ENCODE measurements at regions not wholly inside any gene's neighbourhood (a gene's known extent, or its start where the extent isn't known, plus 50 kb on each side); places are given as distances from the start of the nearest gene placed in this dataset.

GRCh38 chr21:28624626-28625025 is 368.1 kb downstream of the LTN1 start:
- CTCF ChIA-PET, result interaction anchor here (0.9 to 1.0 kb wide), 3 partner anchors 8 to 10 kb away, joined by 3 to 4 read pairs (median 3); no protein-coding TSS in a partner anchor
- Histone ChIP-seq H3K9ac (replicated peaks; ENCODE audit: extremely low read depth, insufficient read depth, low read length) (no peak overlapping the region), H3K4me1 (ENCODE audit: control insufficient read depth, extremely low read depth, insufficient read depth, low read length) (no peaks in the 10 kb centered on the region), H3K4me3 (replicated peaks in 1 of 3; ENCODE audit: insufficient read depth in 1 of 3, low read depth in 1 of 3, low read length in 3 of 3) (no peak overlapping the region), H3K36me3 (ENCODE audit: control insufficient read depth in 2 of 2, extremely low read depth in 1 of 2, insufficient read depth in 2 of 2, low read length in 2 of 2) (no peaks in the 10 kb centered on the region), H3K9me3 (replicated peaks; ENCODE audit: control insufficient read depth, insufficient read depth, low read length) (no peaks in the 10 kb centered on the region), H3K27me3 (ENCODE audit: control insufficient read depth in 2 of 2, insufficient read depth in 2 of 2, low read length in 2 of 2) (no peaks in the 10 kb centered on the region), H3K27ac (ENCODE audit: insufficient read depth, low read depth, low read length) (no peak overlapping the region), H4K20me1 (replicated peaks; ENCODE audit: control insufficient read depth, extremely low read depth, insufficient read depth, low read length) (no peaks in the 10 kb centered on the region), H3K4me2 (ENCODE audit: insufficient read depth, low read length) (no peak overlapping the region), H2AFZ (ENCODE audit: low read depth, low read length) (no peak overlapping the region), H3K9me1 (replicated peaks; ENCODE audit: control insufficient read depth, extremely low read depth, insufficient read depth, low read length) (no peaks in the 10 kb centered on the region), H3K79me2 (ENCODE audit: control insufficient read depth, insufficient read depth, low read length) (no peaks in the 10 kb centered on the region)
- FAIRE-seq, result no peak
- no TSS peak for BruUV-seq (replicated peaks)
- TF ChIP-seq GATA2 (IDR thresholded peaks at IDR 0.05; ENCODE audit: insufficient read depth, insufficient read length, low read depth, low read length) (no peak), CTCF (IDR thresholded peaks at IDR 0.05; ENCODE audit: extremely low read depth in 1 of 2, insufficient read depth in 1 of 2, low read depth in 1 of 2, low read length in 2 of 2) (no peak), MYC (IDR thresholded peaks at IDR 0.05; ENCODE audit: low read depth, low read length) (no peak), POLR2A (IDR thresholded peaks at IDR 0.05; ENCODE audit: low read depth, low read length) (no peak), POLR2AphosphoS5 (IDR thresholded peaks at IDR 0.05; ENCODE audit: insufficient read depth, low read depth, low read length) (no peak), JUN (IDR thresholded peaks at IDR 0.05; ENCODE audit: borderline replicate concordance, insufficient read depth, insufficient read length, low read depth) (no peak), FOS (IDR thresholded peaks at IDR 0.05; ENCODE audit: borderline replicate concordance, insufficient read depth, low read length) (no peak), EZH2 (IDR thresholded peaks at IDR 0.05; ENCODE audit: borderline replicate concordance, low read depth, low read length, severe bottlenecking) (no peak), MAX (IDR thresholded peaks at IDR 0.05; ENCODE audit: insufficient read depth, insufficient read length) (no peak)
- POLR2A ChIA-PET, result no interaction called here
- no peak for DNase-seq (ENCODE audit: low read depth, low spot score)
- dilution Hi-C loops (cut with MboI; ENCODE audit: extremely low pct_ligation_motif_present, low sequenced_read_pairs) (no loop called here), intact Hi-C loops (cut with micrococcal nuclease) (no loop called here)
